HepG2 (cell line): ENCODE measurements at regions not wholly inside any gene's neighbourhood (a gene's known extent, or its start where the extent isn't known, plus 50 kb on each side); places are given as distances from the start of the nearest gene placed in this dataset.

Experiments
- ATAC-seq: fragments of 200-7000 bp; cut with Tn5 transposase; 3 replicates; pipeline ENCODE4 v1.9.1; 2020; ENCODE audit warnings: mild to moderate bottlenecking, moderate library complexity
- BruUV-seq: library from RNA; stranded (reverse); fragments of 400-500 nt; replicated peaks from 2 replicates; lab custom pipeline; 2021; lab: Mats Ljungman, UMichigan
- CTCF ChIA-PET: fragments of 300-600 bp; formaldehyde crosslinking; extraction: SDS; loops from one replicate; lab custom pipeline; 2021; ENCODE audit warnings: low total read pairs, inconsistent platforms, low intra/inter-chr PET ratio; lab: Yijun Ruan, JAX
- POLR2A ChIA-PET: fragments of 350-600 bp; sonication (Branson Sonifier 250); formaldehyde crosslinking; loops from one replicate; lab custom pipeline; 2020; ENCODE audit warnings: antibody characterized with exemption, inconsistent platforms; lab: Yijun Ruan, JAX
- DNase-seq: peaks from one replicate; pipeline ENCODE4 v3.0.0-alpha.2; 2015; ENCODE audit warnings: low spot score
- FAIRE-seq: peaks from 3 replicates; lab custom pipeline; 2011; peaks lifted over from hg19 to GRCh38; lab: Jason Lieb, UNC
- H2AFZ ChIP-seq: one replicate; pipeline ENCODE4 v1.6.1; 2011; ENCODE audit warnings: low read length, inconsistent platforms
- H3K27ac ChIP-seq: fragments of 300-600 bp; 3 replicates; pipeline ENCODE4 v1.8.0; 2011; ENCODE audit warnings: mixed run types, mild to moderate bottlenecking, mixed read lengths, low read length, inconsistent platforms; ENCODE audit not compliant: insufficient read depth; ENCODE audit errors: extremely low read length
- H3K27me3 ChIP-seq, 2 experiments: fragments of 200-600 bp in 1 of 2; 2 replicates in 1 of 2; 3 replicates in 1 of 2; pipeline versions ENCODE4 v1.6.0 to v1.8.0; 2011; ENCODE audit warnings: low read length in 2 of 2, mild to moderate bottlenecking in 2 of 2, moderate library complexity in 2 of 2, inconsistent platforms in 1 of 2; ENCODE audit not compliant: insufficient read depth in 2 of 2, control insufficient read depth in 1 of 2
- H3K36me3 ChIP-seq, 2 experiments: fragments of 200-600 bp in 1 of 2; replicated peaks in 1 of 2; 2 replicates in 1 of 2; 3 replicates in 1 of 2; pipeline versions ENCODE4 v1.5.1 to v1.8.0; 2011; ENCODE audit warnings: low read length in 2 of 2, inconsistent platforms in 1 of 2; ENCODE audit not compliant: insufficient read depth in 2 of 2, control insufficient read depth in 1 of 2
- H3K4me1 ChIP-seq: 2 replicates; pipeline ENCODE4 v1.5.1; 2012; ENCODE audit warnings: low read length, inconsistent platforms; ENCODE audit not compliant: insufficient read depth
- H3K4me2 ChIP-seq: 2 replicates; pipeline ENCODE4 v1.6.0; 2011; ENCODE audit warnings: low read depth, low read length, inconsistent platforms
- H3K4me3 ChIP-seq, 3 experiments: fragments of 200-600 bp in 1 of 3; sonication (generic), shearing (Covaris generic) in 1 of 3; replicated peaks in 1 of 3; 2 replicates each; pipeline ENCODE4 v1.5.1; 2011 to 2016; ENCODE audit warnings: low read length in 3 of 3, inconsistent platforms in 2 of 3, low read depth in 2 of 3, mild to moderate bottlenecking in 2 of 3, control low read depth in 1 of 3, mixed read lengths in 1 of 3; ENCODE audit not compliant: insufficient read depth in 1 of 3
- H3K79me2 ChIP-seq: one replicate; pipeline ENCODE4 v1.6.1; 2011; ENCODE audit warnings: low read length, inconsistent platforms; ENCODE audit not compliant: insufficient read depth
- H3K9ac ChIP-seq: 2 replicates; pipeline ENCODE4 v1.6.0; 2011; ENCODE audit warnings: mild to moderate bottlenecking, low read depth, low read length, inconsistent platforms; ENCODE audit not compliant: insufficient read depth
- H3K9me3 ChIP-seq: 2 replicates; pipeline ENCODE4 v1.5.1; 2012; ENCODE audit warnings: mild to moderate bottlenecking, low read length
- H4K20me1 ChIP-seq: 2 replicates; pipeline ENCODE4 v1.6.0; 2011; ENCODE audit warnings: inconsistent platforms, mild to moderate bottlenecking, low read length, moderate library complexity; ENCODE audit not compliant: insufficient read depth
- CEBPG ChIP-seq: IDR thresholded peaks from 2 replicates; pipeline ENCODE4 v1.6.1; 2016
- HNRNPLL ChIP-seq: fragments of 200-400 bp; formaldehyde crosslinking; IDR thresholded peaks from 2 replicates; pipeline ENCODE4 v1.6.1; 2017; ENCODE audit warnings: mild to moderate bottlenecking, low read depth, low read length; ENCODE audit not compliant: poor library complexity, severe bottlenecking
- IRF2 ChIP-seq: IDR thresholded peaks from 2 replicates; pipeline ENCODE4 v1.6.1; 2018; ENCODE audit warnings: missing genetic modification reagents, missing compliant biosample characterization
- PAWR ChIP-seq: sonication (generic); formaldehyde crosslinking; IDR thresholded peaks from 2 replicates; pipeline ENCODE4 v1.4.0; 2020; ENCODE audit warnings: missing genetic modification reagents, mild to moderate bottlenecking, borderline replicate concordance
- PTBP1 ChIP-seq: fragments of 200-400 bp; formaldehyde crosslinking; IDR thresholded peaks from 2 replicates; pipeline ENCODE4 v1.6.1; 2018; ENCODE audit warnings: low read length, low read depth; ENCODE audit not compliant: poor library complexity, severe bottlenecking
- SAFB2 ChIP-seq: sonication (generic); formaldehyde crosslinking; IDR thresholded peaks from 2 replicates; pipeline ENCODE4 v1.5.1; 2020; ENCODE audit warnings: missing genetic modification reagents, low read depth, mild to moderate bottlenecking, borderline replicate concordance
- ZFYVE20 ChIP-seq: sonication (generic); formaldehyde crosslinking; IDR thresholded peaks from 2 replicates; pipeline ENCODE4 v1.8.0; 2023; ENCODE audit warnings: low read depth, mild to moderate bottlenecking, moderate library complexity, missing genetic modification reagents, borderline replicate concordance
- ZMAT3 ChIP-seq: sonication (generic); formaldehyde crosslinking; conservative IDR thresholded peaks from 2 replicates; pipeline ENCODE4 v1.7.0; 2021; ENCODE audit warnings: missing genetic modification reagents
- ZNF331 ChIP-seq: sonication (generic); formaldehyde crosslinking; IDR thresholded peaks from 2 replicates; pipeline ENCODE4 v1.4.0; 2020; ENCODE audit warnings: missing genetic modification reagents
- ZNF431 ChIP-seq: sonication (generic); formaldehyde crosslinking; IDR thresholded peaks from 2 replicates; pipeline ENCODE4 v1.9.0; 2022; ENCODE audit warnings: missing genetic modification reagents, low read depth, mild to moderate bottlenecking, borderline replicate concordance
- ZNF557 ChIP-seq: sonication (generic); formaldehyde crosslinking; IDR thresholded peaks from 2 replicates; pipeline ENCODE4 v1.4.0; 2020; ENCODE audit warnings: missing genetic modification reagents
- ZNF883 ChIP-seq: sonication (generic); formaldehyde crosslinking; IDR thresholded peaks from 2 replicates; pipeline ENCODE4 v1.5.1; 2020; ENCODE audit warnings: mild to moderate bottlenecking, missing genetic modification reagents; ENCODE audit errors: not compliant biosample characterization
- ZSCAN22 ChIP-seq: sonication (generic); formaldehyde crosslinking; IDR thresholded peaks from 2 replicates; pipeline ENCODE4 v1.4.0; 2020; ENCODE audit warnings: mild to moderate bottlenecking, missing genetic modification reagents
- ZSCAN25 ChIP-seq: sonication (generic); formaldehyde crosslinking; IDR thresholded peaks from 2 replicates; pipeline ENCODE4 v1.8.0; 2022; ENCODE audit warnings: mild to moderate bottlenecking, missing genetic modification reagents
- WGBS: methylation state at CpG from one replicate; pipeline ENCODE4 v1.1.6; 2017; ENCODE audit warnings: low lambda C conversion rate; 5-methylcytosine and 5-hydroxymethylcytosine counted together
- in situ Hi-C: cut with HindIII; loops from 2 replicates; pipeline ENCODE4 v1.10.0; 2017; ENCODE audit warnings: low pct_unique_long_range_greater_than_20kb; ENCODE audit not compliant: extremely low pct_ligation_motif_present
- intact Hi-C: fragments of 100-400 bp; cut with micrococcal nuclease; formaldehyde crosslinking; loops from one replicate; pipeline ENCODE4 v1.10.0; 2022; ENCODE audit not compliant: unreplicated experiment
- TF ChIP-seq, protein P1 (sequence below): IDR thresholded peaks from 2 replicates; pipeline ENCODE4 v1.6.1; 2012; ENCODE audit warnings: low read depth, low read length, improper control_type of control experiment
- TF ChIP-seq, protein P2 (sequence below): sonication (generic); formaldehyde crosslinking; IDR thresholded peaks from 2 replicates; pipeline ENCODE4 v1.9.0; 2021; ENCODE audit warnings: missing genetic modification reagents, borderline replicate concordance
- TF ChIP-seq, protein P3 (sequence below): sonication (generic); formaldehyde crosslinking; IDR thresholded peaks from 2 replicates; pipeline ENCODE4 v1.4.0; 2020; ENCODE audit warnings: mild to moderate bottlenecking, missing genetic modification reagents, borderline replicate concordance

DNA sequence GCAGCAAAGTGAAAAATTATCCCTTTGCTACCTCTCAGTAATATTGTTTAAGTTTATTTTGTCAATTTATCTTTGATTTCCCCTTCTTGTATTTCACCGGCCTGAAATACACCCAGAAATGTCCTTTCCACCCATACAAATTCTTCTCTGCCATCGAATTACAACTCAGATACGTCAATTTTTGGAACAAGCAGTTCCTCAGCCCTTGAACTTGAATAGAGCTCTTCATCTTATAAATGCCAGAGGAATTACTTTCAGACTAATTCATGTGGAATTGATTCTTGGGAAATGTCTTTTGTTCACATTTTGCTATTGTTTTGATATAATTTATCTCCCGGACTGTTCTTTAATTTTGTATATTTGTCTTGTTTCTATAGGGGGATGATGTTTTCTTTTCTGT, 1359.3 kb upstream of the MIR17HG start:
- Histone ChIP-seq H3K9me3 (no peaks in the 10 kb centered on the region), H3K27me3 (no peaks in the 10 kb centered on the region), H3K9ac (no peak overlapping the region), H3K4me3 (no peak overlapping the region), H3K79me2 (no peaks in the 10 kb centered on the region), H3K4me1 (no peaks in the 10 kb centered on the region), H3K27ac (no peak overlapping the region), H2AFZ (no peak overlapping the region), H3K4me2 (no peak overlapping the region), H4K20me1 (no peaks in the 10 kb centered on the region), H3K36me3 (no peaks in the 10 kb centered on the region)
- no TSS peak for BruUV-seq
- CTCF ChIA-PET = no interaction called here
- WGBS = 6% methylated on average over 4 of the region's 4 CpGs
- intact Hi-C loops = no loop called here
- TF ChIP-seq IRF2 (no peak), ZNF431 (CRISPR knock-in tag) (no peak), ZNF557 (CRISPR knock-in tag) (no peak), CEBPG (CRISPR knock-in tag) (no peak), ZSCAN25 (CRISPR knock-in tag) (no peak), ZNF883 (CRISPR knock-in tag) (no peak), HNRNPLL (no peak), SAFB2 (CRISPR knock-in tag) (no peak), PAWR (CRISPR knock-in tag) (no peak), ZMAT3 (no peak), PTBP1 (no peak), ZNF331 (CRISPR knock-in tag) (no peak), ZSCAN22 (CRISPR knock-in tag) (no peak), ZFYVE20 (CRISPR knock-in tag) (no peak)
- TF ChIP-seq, protein P1, sequence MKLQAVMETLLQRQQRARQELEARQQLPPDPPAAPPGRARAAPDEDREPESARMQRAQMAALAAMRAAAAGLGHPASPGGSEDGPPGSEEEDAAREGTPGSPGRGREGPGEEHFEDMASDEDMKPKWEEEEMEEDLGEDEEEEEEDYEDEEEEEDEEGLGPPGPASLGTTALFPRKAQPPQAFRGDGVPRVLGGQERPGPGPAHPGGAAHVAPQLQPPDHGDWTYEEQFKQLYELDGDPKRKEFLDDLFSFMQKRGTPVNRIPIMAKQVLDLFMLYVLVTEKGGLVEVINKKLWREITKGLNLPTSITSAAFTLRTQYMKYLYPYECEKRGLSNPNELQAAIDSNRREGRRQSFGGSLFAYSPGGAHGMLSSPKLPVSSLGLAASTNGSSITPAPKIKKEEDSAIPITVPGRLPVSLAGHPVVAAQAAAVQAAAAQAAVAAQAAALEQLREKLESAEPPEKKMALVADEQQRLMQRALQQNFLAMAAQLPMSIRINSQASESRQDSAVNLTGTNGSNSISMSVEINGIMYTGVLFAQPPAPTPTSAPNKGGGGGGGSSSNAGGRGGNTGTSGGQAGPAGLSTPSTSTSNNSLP = no peak
- TF ChIP-seq, protein P2, sequence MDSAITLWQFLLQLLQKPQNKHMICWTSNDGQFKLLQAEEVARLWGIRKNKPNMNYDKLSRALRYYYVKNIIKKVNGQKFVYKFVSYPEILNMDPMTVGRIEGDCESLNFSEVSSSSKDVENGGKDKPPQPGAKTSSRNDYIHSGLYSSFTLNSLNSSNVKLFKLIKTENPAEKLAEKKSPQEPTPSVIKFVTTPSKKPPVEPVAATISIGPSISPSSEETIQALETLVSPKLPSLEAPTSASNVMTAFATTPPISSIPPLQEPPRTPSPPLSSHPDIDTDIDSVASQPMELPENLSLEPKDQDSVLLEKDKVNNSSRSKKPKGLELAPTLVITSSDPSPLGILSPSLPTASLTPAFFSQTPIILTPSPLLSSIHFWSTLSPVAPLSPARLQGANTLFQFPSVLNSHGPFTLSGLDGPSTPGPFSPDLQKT (CRISPR knock-in tag) = no peak
- TF ChIP-seq, protein P3, sequence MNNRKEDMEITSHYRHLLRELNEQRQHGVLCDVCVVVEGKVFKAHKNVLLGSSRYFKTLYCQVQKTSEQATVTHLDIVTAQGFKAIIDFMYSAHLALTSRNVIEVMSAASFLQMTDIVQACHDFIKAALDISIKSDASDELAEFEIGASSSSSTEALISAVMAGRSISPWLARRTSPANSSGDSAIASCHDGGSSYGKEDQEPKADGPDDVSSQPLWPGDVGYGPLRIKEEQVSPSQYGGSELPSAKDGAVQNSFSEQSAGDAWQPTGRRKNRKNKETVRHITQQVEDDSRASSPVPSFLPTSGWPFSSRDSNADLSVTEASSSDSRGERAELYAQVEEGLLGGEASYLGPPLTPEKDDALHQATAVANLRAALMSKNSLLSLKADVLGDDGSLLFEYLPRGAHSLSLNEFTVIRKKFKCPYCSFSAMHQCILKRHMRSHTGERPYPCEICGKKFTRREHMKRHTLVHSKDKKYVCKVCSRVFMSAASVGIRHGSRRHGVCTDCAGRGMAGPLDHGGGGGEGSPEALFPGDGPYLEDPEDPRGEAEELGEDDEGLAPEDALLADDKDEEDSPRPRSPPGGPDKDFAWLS (CRISPR knock-in tag) = no peak
- FAIRE-seq (no peak), ATAC-seq (no peak), DNase-seq (no peak)
- POLR2A ChIA-PET = no interaction called here
- in situ Hi-C loops = no loop called here
